H1 (cell line): ENCODE measurements at regions not wholly inside any gene's neighbourhood (a gene's known extent, or its start where the extent isn't known, plus 50 kb on each side); places are given as distances from the start of the nearest gene placed in this dataset.

ENCODE experiments used
- CTCF ChIA-PET: fragments of 300-600 bp; sonication (Branson Sonifier 250); formaldehyde crosslinking; loops from one replicate; lab custom pipeline; 2021; ENCODE audit not compliant: partially characterized antibody; lab: Charles Lee
- POLR2A ChIA-PET: fragments of 300-600 bp; sonication (Branson Sonifier 250); formaldehyde crosslinking; loops from one replicate; lab custom pipeline; 2021; ENCODE audit warnings: inconsistent platforms; ENCODE audit not compliant: partially characterized antibody; lab: Charles Lee
- DNase-seq, 2 experiments: peaks; one replicate each; pipeline versions ENCODE4 v3.0.0 to v3.0.0-alpha.2; 2010 to 2022; ENCODE audit warnings: low spot score in 2 of 2, low read depth in 1 of 2, mixed read lengths in 1 of 2
- FAIRE-seq: peaks from 2 replicates; lab custom pipeline; 2011; peaks lifted over from hg19 to GRCh38; lab: Jason Lieb, UNC
- H2AFZ ChIP-seq: 2 replicates; pipeline ENCODE4 v1.8.1; 2012; ENCODE audit warnings: low read length, inconsistent platforms
- H2AK5ac ChIP-seq: 2 replicates; pipeline ENCODE4 v1.6.1; 2013; ENCODE audit warnings: low read depth, low read length
- H2BK120ac ChIP-seq: replicated peaks from 2 replicates; pipeline ENCODE3; 2013; ENCODE audit warnings: low read depth, low read length, inconsistent platforms
- H2BK12ac ChIP-seq: 2 replicates; pipeline ENCODE4 v1.6.1; 2013; ENCODE audit warnings: low read depth, low read length
- H2BK15ac ChIP-seq: 2 replicates; pipeline ENCODE4 v1.6.1; 2013; ENCODE audit warnings: low read length
- H2BK20ac ChIP-seq: 2 replicates; pipeline ENCODE4 v1.6.1; 2013; ENCODE audit warnings: low read length
- H2BK5ac ChIP-seq: 2 replicates; pipeline ENCODE4 v1.6.1; 2013; ENCODE audit warnings: low read depth, low read length
- H3K14ac ChIP-seq: 2 replicates; pipeline ENCODE4 v1.6.1; 2013; ENCODE audit warnings: inconsistent platforms; ENCODE audit not compliant: insufficient read length
- H3K18ac ChIP-seq: 2 replicates; pipeline ENCODE4 v1.6.1; 2013; ENCODE audit warnings: low read length; ENCODE audit errors: extremely low read depth
- H3K23ac ChIP-seq: 2 replicates; pipeline ENCODE4 v1.6.1; 2013; ENCODE audit warnings: inconsistent platforms; ENCODE audit not compliant: insufficient read length
- H3K23me2 ChIP-seq: 2 replicates; pipeline ENCODE4 v1.6.1; 2013; ENCODE audit warnings: low read depth, low read length
- H3K27ac ChIP-seq: 2 replicates; pipeline ENCODE4 v1.6.1; 2011; ENCODE audit warnings: low read depth, low read length, inconsistent platforms
- H3K27me3 ChIP-seq, 4 experiments: replicated peaks in 1 of 4; 1 replicate in 1 of 4; 2 replicates in 3 of 4; pipeline versions ENCODE4 v1.6.1 to v1.8.1; 2011 to 2013; ENCODE audit warnings: low read length in 3 of 4, mild to moderate bottlenecking in 3 of 4, inconsistent platforms in 2 of 4, mixed read lengths in 2 of 4, moderate library complexity in 1 of 4; ENCODE audit not compliant: control insufficient read depth in 3 of 4, insufficient read depth in 3 of 4; ENCODE audit errors: extremely low read depth in 1 of 4
- H3K36me3 ChIP-seq, 4 experiments: 2 replicates each; pipeline versions ENCODE4 v1.6.1 to v1.8.1; 2011 to 2013; ENCODE audit warnings: mild to moderate bottlenecking in 4 of 4, low read length in 3 of 4, moderate library complexity in 2 of 4, control low read depth in 1 of 4, inconsistent platforms in 1 of 4; ENCODE audit not compliant: insufficient read depth in 4 of 4, control insufficient read depth in 2 of 4
- H3K4ac ChIP-seq: replicated peaks from 2 replicates; pipeline ENCODE3; 2013; ENCODE audit warnings: low read length, low read depth, mixed read lengths, inconsistent platforms; ENCODE audit not compliant: insufficient read length
- H3K4me1 ChIP-seq, 4 experiments: replicated peaks in 1 of 4; 1 replicate in 1 of 4; 2 replicates in 3 of 4; pipeline versions ENCODE4 v1.6.1 to v1.8.1; 2011 to 2013; ENCODE audit warnings: low read length in 3 of 4, inconsistent platforms in 2 of 4, mixed read lengths in 1 of 4; ENCODE audit not compliant: insufficient read depth in 4 of 4, control insufficient read depth in 3 of 4
- H3K4me2 ChIP-seq, 2 experiments: 2 replicates each; pipeline versions ENCODE4 v1.6.1 to v1.8.1; 2011 to 2013; ENCODE audit warnings: low read depth in 2 of 2, low read length in 2 of 2, control low read depth in 1 of 2, inconsistent platforms in 1 of 2, mild to moderate bottlenecking in 1 of 2; ENCODE audit not compliant: insufficient read depth in 1 of 2
- H3K4me3 ChIP-seq, 4 experiments: fragments of 200-600, 300-600 bp in 1 of 4; sonication (generic), shearing (Covaris generic), sonication (Bioruptor Twin) in 1 of 4; 2 replicates each; pipeline versions ENCODE4 v1.5.1 to v1.8.1; 2011 to 2016; ENCODE audit warnings: low read length in 4 of 4, low read depth in 3 of 4, control low read depth in 2 of 4, inconsistent platforms in 2 of 4, mild to moderate bottlenecking in 2 of 4, mixed read lengths in 1 of 4, moderate library complexity in 1 of 4; ENCODE audit not compliant: insufficient read depth in 2 of 4; ENCODE audit errors: extremely low read depth in 1 of 4
- H3K56ac ChIP-seq: replicated peaks from 2 replicates; pipeline ENCODE3; 2013; ENCODE audit warnings: low read depth, mild to moderate bottlenecking, mixed read lengths, low read length, inconsistent platforms; ENCODE audit not compliant: insufficient read length
- H3K79me1 ChIP-seq: 2 replicates; pipeline ENCODE4 v1.6.1; 2013; ENCODE audit warnings: low read depth, low read length, control low read depth
- H3K79me2 ChIP-seq, 2 experiments: 2 replicates each; pipeline versions ENCODE4 v1.6.1 to v1.8.1; 2012 to 2013; ENCODE audit warnings: low read length in 2 of 2, mild to moderate bottlenecking in 2 of 2, inconsistent platforms in 1 of 2; ENCODE audit not compliant: insufficient read depth in 2 of 2, control insufficient read depth in 1 of 2
- H3K9ac ChIP-seq, 4 experiments: replicated peaks in 1 of 4; 1 replicate in 1 of 4; 2 replicates in 3 of 4; pipeline versions ENCODE4 v1.6.1 to v1.8.1; 2011 to 2013; ENCODE audit warnings: low read depth in 3 of 4, low read length in 3 of 4, control low read depth in 2 of 4, mild to moderate bottlenecking in 2 of 4, moderate library complexity in 2 of 4, inconsistent platforms in 1 of 4; ENCODE audit errors: extremely low read depth in 1 of 4
- H3K9me3 ChIP-seq, 2 experiments: 2 replicates each; pipeline versions ENCODE4 v1.6.1 to v1.8.1; 2012 to 2013; ENCODE audit warnings: mild to moderate bottlenecking in 2 of 2, moderate library complexity in 2 of 2, control low read depth in 1 of 2, inconsistent platforms in 1 of 2, low read depth in 1 of 2, low read length in 1 of 2, mixed read lengths in 1 of 2; ENCODE audit not compliant: insufficient read depth in 2 of 2
- H4K20me1 ChIP-seq, 2 experiments: replicated peaks in 1 of 2; 2 replicates each; pipeline versions ENCODE3 to v1.8.1; 2011 to 2013; ENCODE audit warnings: inconsistent platforms in 2 of 2, low read length in 2 of 2, mild to moderate bottlenecking in 1 of 2; ENCODE audit not compliant: insufficient read depth in 2 of 2, control insufficient read depth in 1 of 2
- H4K5ac ChIP-seq: 2 replicates; pipeline ENCODE4 v1.6.1; 2013; ENCODE audit warnings: low read length, low read depth, mixed read lengths, inconsistent platforms; ENCODE audit not compliant: insufficient read length
- H4K8ac ChIP-seq: 2 replicates; pipeline ENCODE4 v1.8.0; 2013; ENCODE audit warnings: mild to moderate bottlenecking, moderate library complexity, low read length, inconsistent platforms; ENCODE audit not compliant: insufficient read depth; ENCODE audit errors: extremely low read depth
- H4K91ac ChIP-seq: replicated peaks from 2 replicates; pipeline ENCODE3; 2013; ENCODE audit warnings: low read length, mixed read lengths, inconsistent platforms; ENCODE audit not compliant: insufficient read length
- ASH2L ChIP-seq: fragments of 200-600, 300-600 bp; sonication (generic); IDR thresholded peaks from one replicate; pipeline ENCODE4 v1.7.1; 2017; ENCODE audit warnings: low read length
- BACH1 ChIP-seq: IDR thresholded peaks from 2 replicates; pipeline ENCODE4 v1.6.1; 2012; ENCODE audit warnings: low read length, improper control_type of control experiment
- BCL11A ChIP-seq, 2 experiments: IDR thresholded peaks; one replicate each; pipeline ENCODE4 v1.6.1; 2011; ENCODE audit warnings: low read depth in 2 of 2, low read length in 2 of 2, mild to moderate bottlenecking in 2 of 2
- CTCF ChIP-seq, 3 experiments: IDR thresholded peaks; 1 replicate in 2 of 3; 2 replicates in 1 of 3; pipeline versions ENCODE4 v1.5.1 to v1.6.1; 2011; ENCODE audit warnings: low read length in 3 of 3, mild to moderate bottlenecking in 3 of 3, inconsistent platforms in 2 of 3, low read depth in 1 of 3, moderate library complexity in 1 of 3; ENCODE audit not compliant: insufficient read depth in 1 of 3; ENCODE audit errors: control extremely low read depth in 1 of 3
- EGR1 ChIP-seq: IDR thresholded peaks from 2 replicates; pipeline ENCODE4 v1.6.1; 2011; ENCODE audit warnings: low read depth, low read length, borderline replicate concordance
- EZH2 ChIP-seq: fragments of 200-600 bp; sonication (generic); IDR thresholded peaks from 2 replicates; pipeline ENCODE4 v1.7.1; 2012; ENCODE audit warnings: low read depth, mild to moderate bottlenecking, moderate library complexity, low read length, inconsistent platforms; ENCODE audit not compliant: severe bottlenecking
- POLR2AphosphoS5 ChIP-seq: IDR thresholded peaks from 2 replicates; pipeline ENCODE4 v1.6.1; 2011; ENCODE audit warnings: low read depth, low read length
- SAP30 ChIP-seq: fragments of 300-600 bp; sonication (generic); IDR thresholded peaks from 2 replicates; pipeline ENCODE4 v1.7.1; 2012; ENCODE audit warnings: low read length, moderate library complexity, mild to moderate bottlenecking, inconsistent platforms; ENCODE audit not compliant: insufficient read depth, insufficient replicate concordance
- SIN3A ChIP-seq, 2 experiments: IDR thresholded peaks in 1 of 2; conservative IDR thresholded peaks in 1 of 2; 2 replicates each; pipeline ENCODE4 v1.6.1; 2011 to 2012; ENCODE audit warnings: low read length in 2 of 2, improper control_type of control experiment in 1 of 2, low read depth in 1 of 2, mild to moderate bottlenecking in 1 of 2
- TBP ChIP-seq: IDR thresholded peaks from 2 replicates; pipeline ENCODE4 v1.6.1; 2011; ENCODE audit warnings: low read depth, low read length, improper control_type of control experiment
- WGBS, 2 experiments: shearing (Covaris generic) in 1 of 2; methylation state at CpG; one replicate each; pipeline versions ENCODE4 v1.1.6 to v1.1.7; 2013 to 2015; ENCODE audit warnings: low lambda C conversion rate in 2 of 2, mixed read lengths in 2 of 2, inconsistent platforms in 1 of 2, low coverage in 1 of 2, missing lambda C conversion rate in 1 of 2; ENCODE audit not compliant: insufficient replicate concordance in 2 of 2, insufficient coverage in 1 of 2, insufficient read length in 1 of 2; ENCODE audit errors: extremely low coverage in 1 of 2, missing lambda C conversion rate in 1 of 2; 5-methylcytosine and 5-hydroxymethylcytosine counted together

DNA sequence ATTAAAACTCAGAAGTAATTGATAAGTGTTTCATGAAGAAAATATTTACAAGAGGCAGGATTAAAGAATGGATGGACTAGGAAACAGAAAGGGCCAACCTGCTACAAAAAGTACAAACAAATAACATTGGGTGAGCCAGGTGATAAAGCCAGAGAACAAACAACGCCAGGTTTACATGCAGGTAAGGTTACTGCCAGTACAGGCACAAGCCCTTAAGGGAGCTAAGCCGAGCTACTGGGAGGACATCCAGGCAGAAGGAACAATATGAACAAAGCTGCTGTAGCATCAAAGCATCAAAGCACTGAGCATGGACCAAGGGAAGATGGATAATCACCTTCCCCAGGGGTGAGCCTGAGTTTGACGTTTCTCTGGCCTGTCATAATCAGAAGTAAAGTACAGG is 380.7 kb downstream of the SEC16B start:
- Histone ChIP-seq H3K4ac (no peak overlapping the region), H2BK5ac (no peak overlapping the region; the same call in 1 of the 2 replicates), H2BK20ac (no peak overlapping the region), H3K23me2 (no peaks in the 10 kb centered on the region), H3K9me3 (no peaks in the 10 kb centered on the region), H4K20me1 (no peaks in the 10 kb centered on the region), H3K18ac (no peak overlapping the region), H3K9ac (no peak overlapping the region), H2AK5ac (no peak overlapping the region), H3K36me3 (no peaks in the 10 kb centered on the region), H3K79me1 (no peaks in the 10 kb centered on the region), H4K5ac (no peak overlapping the region), H3K27ac (no peak overlapping the region), H2BK15ac (no peak overlapping the region), H2BK120ac (no peak overlapping the region), H3K79me2 (no peaks in the 10 kb centered on the region), H2AFZ (peak overlapping the region; percentile 31; the same call in 1 of the 2 replicates), H3K27me3 (no peaks in the 10 kb centered on the region), H3K56ac (no peak overlapping the region), H2BK12ac (no peak overlapping the region), H3K14ac (no peak overlapping the region), H3K4me2 (no peak overlapping the region), H3K4me1 (no peaks in the 10 kb centered on the region), H4K91ac (no peak overlapping the region), H4K8ac (no peak overlapping the region), H3K23ac (no peak overlapping the region), H3K4me3 (no peak overlapping the region)
- TF ChIP-seq ASH2L: no peak
- TF ChIP-seq TBP: no peak
- no peak for TF ChIP-seq SIN3A (conservative IDR thresholded peaks at IDR 0.05 in 1 of 2, IDR thresholded peaks at IDR 0.05 in 1 of 2; ENCODE audit: low read depth in 1 of 2, low read length in 2 of 2)
- no peak for TF ChIP-seq BACH1
- no peak for TF ChIP-seq POLR2AphosphoS5
- TF ChIP-seq BCL11A (IDR thresholded peaks at IDR 0.05; ENCODE audit: low read depth in 2 of 2, low read length in 2 of 2): no peak
- no peak for TF ChIP-seq SAP30
- TF ChIP-seq EGR1: no peak
- no peak for TF ChIP-seq EZH2
- TF ChIP-seq CTCF (IDR thresholded peaks at IDR 0.05; ENCODE audit: control extremely low read depth in 1 of 3, insufficient read depth in 1 of 3, low read depth in 1 of 3, low read length in 3 of 3): no peak
- FAIRE-seq (no peak), DNase-seq (no peak)
- ChIA-PET CTCF (interaction anchor here (0.9 to 1.3 kb wide), 3 partner anchors 12 to 158 kb away, joined by 3 read pairs; no protein-coding TSS in a partner anchor), POLR2A (no interaction called here)
- WGBS, 2 experiments: 91% methylated on average over 3 of the region's 3 CpGs; no CpG with 5 or more reads in 1 of the 2 experiments
